ENCODE measurements at regions not wholly inside any gene's neighbourhood (a gene's known extent, or its start where the extent isn't known, plus 50 kb on each side); places are given as distances from the start of the nearest gene placed in this dataset.

DNA sequence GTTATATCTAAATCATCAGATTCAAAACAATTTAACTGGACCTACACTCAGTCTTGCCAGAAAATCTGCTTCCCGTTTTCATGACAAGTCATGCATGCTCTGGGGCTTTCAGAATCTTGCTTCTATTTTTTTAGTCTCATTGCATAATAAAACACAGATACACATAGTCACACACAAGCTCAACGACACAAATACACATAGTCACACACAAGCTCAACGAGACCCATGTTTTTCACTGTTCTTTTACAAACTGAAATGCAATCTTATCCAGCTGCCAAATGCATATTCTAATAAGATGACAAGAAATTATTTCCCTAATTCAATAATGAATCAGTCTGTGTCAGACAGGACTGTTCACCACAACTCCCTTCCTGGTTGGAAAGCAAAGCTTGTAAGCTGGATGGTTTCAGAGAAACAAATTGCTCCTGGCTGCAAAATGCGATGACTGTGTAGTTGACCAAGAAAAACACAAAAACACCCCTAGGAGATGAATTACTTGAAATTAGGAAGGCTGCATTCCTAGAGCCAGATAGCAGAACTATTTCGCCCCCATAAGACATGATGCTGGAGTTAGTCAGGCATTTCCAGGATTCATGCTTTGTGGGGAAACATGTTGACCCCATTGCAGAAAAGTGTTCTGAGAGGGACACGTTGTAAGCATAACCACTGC, 208.7 kb downstream of the CHIC2 start:
- TF ChIP-seq, protein P1, sequence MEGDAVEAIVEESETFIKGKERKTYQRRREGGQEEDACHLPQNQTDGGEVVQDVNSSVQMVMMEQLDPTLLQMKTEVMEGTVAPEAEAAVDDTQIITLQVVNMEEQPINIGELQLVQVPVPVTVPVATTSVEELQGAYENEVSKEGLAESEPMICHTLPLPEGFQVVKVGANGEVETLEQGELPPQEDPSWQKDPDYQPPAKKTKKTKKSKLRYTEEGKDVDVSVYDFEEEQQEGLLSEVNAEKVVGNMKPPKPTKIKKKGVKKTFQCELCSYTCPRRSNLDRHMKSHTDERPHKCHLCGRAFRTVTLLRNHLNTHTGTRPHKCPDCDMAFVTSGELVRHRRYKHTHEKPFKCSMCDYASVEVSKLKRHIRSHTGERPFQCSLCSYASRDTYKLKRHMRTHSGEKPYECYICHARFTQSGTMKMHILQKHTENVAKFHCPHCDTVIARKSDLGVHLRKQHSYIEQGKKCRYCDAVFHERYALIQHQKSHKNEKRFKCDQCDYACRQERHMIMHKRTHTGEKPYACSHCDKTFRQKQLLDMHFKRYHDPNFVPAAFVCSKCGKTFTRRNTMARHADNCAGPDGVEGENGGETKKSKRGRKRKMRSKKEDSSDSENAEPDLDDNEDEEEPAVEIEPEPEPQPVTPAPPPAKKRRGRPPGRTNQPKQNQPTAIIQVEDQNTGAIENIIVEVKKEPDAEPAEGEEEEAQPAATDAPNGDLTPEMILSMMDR (IDR thresholded peaks at IDR 0.05) = no peak
- no peak for TF ChIP-seq POLR2AphosphoS5 (IDR thresholded peaks at IDR 0.05)
- no peak for TF ChIP-seq POLR2A (IDR thresholded peaks at IDR 0.05)
